Mesenchymal stem cell (in vitro differentiated cells and primary cell): ENCODE measurements at regions not wholly inside any gene's neighbourhood (a gene's known extent, or its start where the extent isn't known, plus 50 kb on each side); places are given as distances from the start of the nearest gene placed in this dataset.

ENCODE experiments used
- DNase-seq: peaks from one replicate; pipeline ENCODE4 v3.0.0-alpha.2; 2013
- H2AFZ ChIP-seq: one replicate; pipeline ENCODE4 v1.6.1; 2013; ENCODE audit warnings: low read depth, mild to moderate bottlenecking, control low read depth, inconsistent platforms, low read length, moderate library complexity
- H2AK5ac ChIP-seq: 2 replicates; pipeline ENCODE4 v1.6.1; 2013; ENCODE audit warnings: low read length, moderate library complexity, mild to moderate bottlenecking, inconsistent platforms; ENCODE audit not compliant: severe bottlenecking
- H2BK120ac ChIP-seq: one replicate; pipeline ENCODE4 v1.6.1; 2013; ENCODE audit warnings: low read depth, mild to moderate bottlenecking, inconsistent platforms, low read length, moderate library complexity
- H2BK12ac ChIP-seq, 2 experiments: one replicate each; pipeline ENCODE4 v1.6.1; 2013; ENCODE audit warnings: inconsistent platforms in 2 of 2, low read length in 2 of 2, mild to moderate bottlenecking in 2 of 2, moderate library complexity in 2 of 2, control low read depth in 1 of 2
- H2BK15ac ChIP-seq: one replicate; pipeline ENCODE4 v1.6.1; 2013; ENCODE audit warnings: mild to moderate bottlenecking, low read depth, inconsistent platforms; ENCODE audit not compliant: poor library complexity, severe bottlenecking
- H2BK5ac ChIP-seq: 2 replicates; pipeline ENCODE4 v1.6.1; 2013; ENCODE audit warnings: low read depth, mild to moderate bottlenecking, low read length, control low read depth, inconsistent platforms; ENCODE audit not compliant: poor library complexity, severe bottlenecking
- H3K14ac ChIP-seq, 2 experiments: one replicate each; pipeline ENCODE4 v1.6.1; 2013; ENCODE audit warnings: inconsistent platforms in 2 of 2, low read length in 2 of 2, control low read depth in 1 of 2, mild to moderate bottlenecking in 1 of 2, moderate library complexity in 1 of 2
- H3K18ac ChIP-seq, 2 experiments: one replicate each; pipeline ENCODE4 v1.6.1; 2013; ENCODE audit warnings: inconsistent platforms in 2 of 2, low read length in 2 of 2, control low read depth in 1 of 2, low read depth in 1 of 2, mild to moderate bottlenecking in 1 of 2
- H3K23ac ChIP-seq, 2 experiments: one replicate each; pipeline ENCODE4 v1.6.1; 2013; ENCODE audit warnings: inconsistent platforms in 2 of 2, low read length in 2 of 2, mild to moderate bottlenecking in 2 of 2, moderate library complexity in 2 of 2, control low read depth in 1 of 2
- H3K27ac ChIP-seq: 2 replicates; pipeline ENCODE4 v1.5.1; 2013; ENCODE audit warnings: mild to moderate bottlenecking, moderate library complexity, low read length, control low read depth, inconsistent platforms; ENCODE audit not compliant: poor library complexity, severe bottlenecking
- H3K27me3 ChIP-seq, 2 experiments: 2 replicates each; pipeline versions ENCODE4 v1.6.1 to v1.7.0; 2013; ENCODE audit warnings: low read length in 2 of 2, mild to moderate bottlenecking in 2 of 2, moderate library complexity in 2 of 2, control low read depth in 1 of 2, inconsistent platforms in 1 of 2; ENCODE audit not compliant: control insufficient read depth in 1 of 2, insufficient read depth in 1 of 2
- H3K36me3 ChIP-seq, 2 experiments: 2 replicates each; pipeline versions ENCODE4 v1.6.1 to v1.7.0; 2013; ENCODE audit warnings: low read length in 2 of 2, control low read depth in 1 of 2, inconsistent platforms in 1 of 2, low read depth in 1 of 2, mild to moderate bottlenecking in 1 of 2; ENCODE audit not compliant: insufficient read depth in 2 of 2, control insufficient read depth in 1 of 2
- H3K4ac ChIP-seq, 2 experiments: one replicate each; pipeline ENCODE4 v1.6.1; 2013; ENCODE audit warnings: inconsistent platforms in 2 of 2, low read length in 2 of 2, mild to moderate bottlenecking in 2 of 2, moderate library complexity in 2 of 2, control low read depth in 1 of 2, low read depth in 1 of 2
- H3K4me1 ChIP-seq: 2 replicates; pipeline ENCODE4 v1.6.1; 2013; ENCODE audit warnings: low read depth, low read length, control low read depth; ENCODE audit not compliant: control insufficient read depth, insufficient read depth
- H3K4me2 ChIP-seq: 2 replicates; pipeline ENCODE4 v1.6.1; 2013; ENCODE audit warnings: low read length, mild to moderate bottlenecking, inconsistent platforms; ENCODE audit not compliant: poor library complexity, severe bottlenecking
- H3K4me3 ChIP-seq, 2 experiments: 2 replicates each; pipeline versions ENCODE4 v1.5.1 to v1.7.0; 2013; ENCODE audit warnings: low read length in 2 of 2, mild to moderate bottlenecking in 2 of 2, control low read depth in 1 of 2, low read depth in 1 of 2; ENCODE audit not compliant: insufficient read depth in 1 of 2
- H3K79me1 ChIP-seq: replicated peaks from 2 replicates; pipeline ENCODE4 v1.6.1; 2013; ENCODE audit warnings: mild to moderate bottlenecking, control low read depth, low read length, inconsistent platforms; ENCODE audit not compliant: poor library complexity, severe bottlenecking
- H3K9ac ChIP-seq: 2 replicates; pipeline ENCODE4 v1.7.0; 2013; ENCODE audit warnings: mild to moderate bottlenecking, low read length, moderate library complexity
- H3K9me3 ChIP-seq: 2 replicates; pipeline ENCODE4 v1.7.0; 2013; ENCODE audit warnings: mild to moderate bottlenecking, low read length; ENCODE audit not compliant: control insufficient read depth
- H4K8ac ChIP-seq: one replicate; pipeline ENCODE4 v1.6.1; 2013; ENCODE audit warnings: inconsistent platforms, mild to moderate bottlenecking, low read length, moderate library complexity
- H4K91ac ChIP-seq: one replicate; pipeline ENCODE4 v1.6.1; 2013; ENCODE audit warnings: mild to moderate bottlenecking, low read length, inconsistent platforms
- WGBS: methylation state at CpG from one replicate; pipeline ENCODE4 v1.1.7; 2013; ENCODE audit warnings: mixed read lengths; 5-methylcytosine and 5-hydroxymethylcytosine counted together

GRCh38 chr1:215502081-215502480 lies 65.0 kb upstream of the KCTD3 start:
- Histone ChIP-seq H3K27ac (no peak overlapping the region), H3K4ac (no peak overlapping the region), H3K18ac (no peak overlapping the region), H3K36me3 (no peaks in the 10 kb centered on the region), H2BK5ac (no peak overlapping the region), H3K4me1 (no peaks in the 10 kb centered on the region), H2AFZ (no peak overlapping the region), H3K4me2 (no peak overlapping the region), H3K9ac (no peak overlapping the region), H2BK12ac (no peak overlapping the region), H2BK15ac (no peak overlapping the region), H4K8ac (peak overlapping the region; percentile 49), H2BK120ac (no peak overlapping the region), H2AK5ac (no peak overlapping the region), H3K9me3 (peaks cover 4% of the 10 kb centered on the region), H3K14ac (no peak overlapping the region), H4K91ac (no peak overlapping the region), H3K23ac (no peak overlapping the region), H3K79me1 (no peaks in the 10 kb centered on the region), H3K27me3 (no peaks in the 10 kb centered on the region), H3K4me3 (no peak overlapping the region)
- 89% methylated on average over 1 of the region's 1 CpG for WGBS
- no peak for DNase-seq

DNA sequence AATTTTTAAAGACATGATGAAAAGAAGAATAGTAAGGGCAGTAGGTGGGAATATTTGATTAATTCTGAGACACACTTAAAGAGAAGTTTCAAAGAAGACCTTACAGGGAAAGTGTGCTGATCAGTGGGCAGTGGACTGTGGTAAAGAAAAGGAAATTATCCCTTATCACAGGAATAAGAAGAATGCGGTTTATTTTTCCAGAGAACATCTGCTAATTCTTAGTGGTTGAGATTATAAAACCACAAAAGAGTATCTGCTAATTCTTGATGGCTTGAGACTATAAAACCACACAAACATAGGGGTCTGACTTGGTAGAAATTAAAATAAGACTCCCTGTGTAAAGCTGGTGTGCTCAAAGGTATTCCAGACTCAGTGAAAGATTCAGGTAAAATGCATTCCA lies 60.0 kb upstream of the KCTD3 start:
- Histone ChIP-seq H2BK5ac (no peak overlapping the region), H3K4ac (no peak overlapping the region), H4K91ac (no peak overlapping the region), H3K27ac (no peak overlapping the region), H2BK15ac (no peak overlapping the region), H3K9me3 (peaks cover 33% of the 10 kb centered on the region), H3K27me3 (no peaks in the 10 kb centered on the region), H3K14ac (no peak overlapping the region), H4K8ac (no peak overlapping the region), H3K4me2 (no peak overlapping the region), H3K4me1 (no peaks in the 10 kb centered on the region), H3K36me3 (no peaks in the 10 kb centered on the region), H2AK5ac (no peak overlapping the region), H2AFZ (no peak overlapping the region), H2BK12ac (no peak overlapping the region), H3K23ac (no peak overlapping the region), H3K9ac (no peak overlapping the region), H3K18ac (no peak overlapping the region), H2BK120ac (no peak overlapping the region), H3K4me3 (no peak overlapping the region), H3K79me1 (no peaks in the 10 kb centered on the region)
- WGBS: no CpG with 5 or more reads among the region's 1 CpG
- peak; percentile 37 for DNase-seq

DNA sequence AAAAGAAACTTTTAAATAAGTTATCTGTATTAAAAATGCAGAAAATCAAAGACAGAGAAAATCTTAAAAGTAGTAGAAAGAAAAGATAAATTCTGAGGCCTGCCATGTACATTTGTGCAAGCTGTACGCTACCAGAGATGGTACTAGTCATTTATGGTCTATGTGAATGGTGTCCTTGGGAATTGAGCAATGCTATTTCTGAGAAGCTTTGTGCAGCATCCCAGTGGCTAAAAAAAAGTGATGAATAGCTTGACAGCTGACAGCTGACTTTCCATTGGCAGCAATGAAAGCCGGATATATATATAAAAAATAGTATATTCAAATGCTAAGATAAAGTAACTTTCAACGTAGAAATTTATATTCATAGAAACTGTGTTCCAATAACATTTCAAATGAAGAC lies 58.8 kb upstream of the KCTD3 start:
- H2BK15ac ChIP-seq: no peak overlapping the region
- H3K9me3 ChIP-seq: peaks cover 38% of the 10 kb centered on the region
- no peaks in the 10 kb centered on the region for H3K36me3 ChIP-seq
- no peak overlapping the region for H2BK12ac ChIP-seq
- H3K23ac ChIP-seq: no peak overlapping the region
- no peak for DNase-seq
- H3K27me3 ChIP-seq: no peaks in the 10 kb centered on the region
- no peak overlapping the region for H4K8ac ChIP-seq
- H3K4ac ChIP-seq: no peak overlapping the region
- 92% methylated on average over 1 of the region's 3 CpGs for WGBS
- no peak overlapping the region for H4K91ac ChIP-seq
- H3K4me2 ChIP-seq: no peak overlapping the region
- H3K79me1 ChIP-seq: no peaks in the 10 kb centered on the region
- H2AK5ac ChIP-seq: no peak overlapping the region
- no peak overlapping the region for H3K18ac ChIP-seq
- no peak overlapping the region for H3K9ac ChIP-seq
- H3K4me1 ChIP-seq: no peaks in the 10 kb centered on the region
- H2AFZ ChIP-seq: no peak overlapping the region
- no peak overlapping the region for H3K4me3 ChIP-seq
- H2BK120ac ChIP-seq: no peak overlapping the region
- no peak overlapping the region for H3K27ac ChIP-seq
- H3K14ac ChIP-seq: no peak overlapping the region
- H2BK5ac ChIP-seq: no peak overlapping the region
